BE2C (cell line): ENCODE measurements at regions not wholly inside any gene's neighbourhood (a gene's known extent, or its start where the extent isn't known, plus 50 kb on each side); places are given as distances from the start of the nearest gene placed in this dataset.

Experiments
- DNase-seq: peaks from one replicate; pipeline ENCODE4 v3.0.0-alpha.2; 2020
- H3K27me3 ChIP-seq: fragments of 250-450 bp; sonication (Bioruptor Pico); 2 replicates; pipeline ENCODE4 v1.5.1; 2020; ENCODE audit warnings: mild to moderate bottlenecking
- H3K36me3 ChIP-seq: fragments of 250-450 bp; sonication (Bioruptor Pico); 2 replicates; pipeline ENCODE4 v1.5.1; 2020; ENCODE audit warnings: mild to moderate bottlenecking
- H3K4me1 ChIP-seq: fragments of 250-450 bp; sonication (Bioruptor Pico); 2 replicates; pipeline ENCODE4 v1.5.1; 2020
- H3K4me3 ChIP-seq: 2 replicates; pipeline ENCODE4 v1.5.1; 2011; ENCODE audit warnings: low read depth, low read length
- H3K9me3 ChIP-seq: fragments of 250-450 bp; sonication (Bioruptor Pico); 2 replicates; pipeline ENCODE4 v1.5.1; 2020
- CTCF ChIP-seq: IDR thresholded peaks from 2 replicates; pipeline ENCODE4 v1.5.1; 2012; ENCODE audit warnings: mild to moderate bottlenecking, low read depth, low read length

GRCh38 chr3:43855674-43856299, 165.0 kb downstream of the ABHD5 start:
- peak; percentile 74 for TF ChIP-seq CTCF
- H3K36me3 ChIP-seq = no peaks in the 10 kb centered on the region
- H3K4me3 ChIP-seq = no peak overlapping the region
- peak; percentile 68 for DNase-seq
- peaks cover 2% of the 10 kb centered on the region for H3K4me1 ChIP-seq
- H3K27me3 ChIP-seq = no peaks in the 10 kb centered on the region
- H3K9me3 ChIP-seq = no peaks in the 10 kb centered on the region

GRCh38 chr3:43856351-43856750, 165.6 kb downstream of the ABHD5 start:
- no peaks in the 10 kb centered on the region for H3K9me3 ChIP-seq
- TF ChIP-seq CTCF = no peak
- peaks cover 2% of the 10 kb centered on the region for H3K4me1 ChIP-seq
- no peak for DNase-seq
- no peaks in the 10 kb centered on the region for H3K27me3 ChIP-seq
- H3K36me3 ChIP-seq = no peaks in the 10 kb centered on the region
- no peak overlapping the region for H3K4me3 ChIP-seq

- Histone ChIP-seq H3K4me1 (peaks cover 2% of the 10 kb centered on the region), H3K27me3 (no peaks in the 10 kb centered on the region), H3K36me3 (no peaks in the 10 kb centered on the region), H3K4me3 (no peak overlapping the region), H3K9me3 (no peaks in the 10 kb centered on the region)
- no peak for DNase-seq
- TF ChIP-seq CTCF = no peak
Observed at GRCh38 chr3:43856761-43857160, 166.0 kb downstream of the ABHD5 start.

- Histone ChIP-seq H3K27me3 (no peaks in the 10 kb centered on the region), H3K4me1 (peaks cover 2% of the 10 kb centered on the region), H3K36me3 (no peaks in the 10 kb centered on the region), H3K9me3 (no peaks in the 10 kb centered on the region), H3K4me3 (no peak overlapping the region)
- no peak for DNase-seq
- no peak for TF ChIP-seq CTCF
Observed at GRCh38 chr3:43857361-43858293, 166.9 kb downstream of the ABHD5 start.

GRCh38 chr3:43858294-43858701, 167.6 kb downstream of the ABHD5 start:
- Histone ChIP-seq H3K9me3 (no peaks in the 10 kb centered on the region), H3K4me1 (peaks cover 2% of the 10 kb centered on the region), H3K27me3 (no peaks in the 10 kb centered on the region), H3K4me3 (no peak overlapping the region), H3K36me3 (no peaks in the 10 kb centered on the region)
- no peak for TF ChIP-seq CTCF
- no peak for DNase-seq

- Histone ChIP-seq H3K4me3 (no peak overlapping the region), H3K9me3 (no peaks in the 10 kb centered on the region), H3K36me3 (no peaks in the 10 kb centered on the region), H3K4me1 (peaks cover 2% of the 10 kb centered on the region), H3K27me3 (no peaks in the 10 kb centered on the region)
- no peak for DNase-seq
- no peak for TF ChIP-seq CTCF
Observed at GRCh38 chr3:43859766-43860165, 169.0 kb downstream of the ABHD5 start.
